WTC11 (cell line): ENCODE measurements at regions not wholly inside any gene's neighbourhood (a gene's known extent, or its start where the extent isn't known, plus 50 kb on each side); places are given as distances from the start of the nearest gene placed in this dataset.

Source experiments
- ATAC-seq: fragments of 200-7000 bp; cut with Tn5 transposase; 2 replicates; pipeline ENCODE4 v1.10.0; 2021; ENCODE audit warnings: mild to moderate bottlenecking, moderate library complexity
- CTCF ChIA-PET: fragments of 300-600 bp; sonication (Branson Sonifier 250); formaldehyde crosslinking; loops from one replicate; lab custom pipeline; 2021; ENCODE audit warnings: antibody characterized with exemption; lab: Charles Lee
- POLR2A ChIA-PET: fragments of 350-600 bp; sonication (Branson Sonifier 250); formaldehyde crosslinking; loops from one replicate; lab custom pipeline; 2021; ENCODE audit warnings: antibody characterized with exemption; lab: Charles Lee
- DNase-seq: peaks from one replicate; pipeline ENCODE4 v3.0.0; 2021; ENCODE audit warnings: low spot score
- H3K27ac Mint-ChIP-seq: 2 replicates; pipeline ENCODE4 v1.8.0; 2021; ENCODE audit warnings: mixed read lengths
- H3K27me3 Mint-ChIP-seq: 2 replicates; pipeline ENCODE4 v1.8.0; 2021; ENCODE audit warnings: low read depth, mild to moderate bottlenecking, moderate library complexity, mixed read lengths
- H3K36me3 Mint-ChIP-seq: 2 replicates; pipeline ENCODE4 v1.8.0; 2021; ENCODE audit warnings: mixed read lengths
- H3K4me1 Mint-ChIP-seq: 2 replicates; pipeline ENCODE4 v1.8.0; 2022; ENCODE audit warnings: mixed read lengths
- H3K4me3 Mint-ChIP-seq: 2 replicates; pipeline ENCODE4 v1.8.0; 2021; ENCODE audit warnings: mild to moderate bottlenecking, moderate library complexity, mixed read lengths
- H3K9me3 Mint-ChIP-seq: 2 replicates; pipeline ENCODE4 v1.8.0; 2021; ENCODE audit warnings: mixed read lengths
- ATF1 ChIP-seq: sonication (generic); formaldehyde crosslinking; IDR thresholded peaks from 2 replicates; pipeline ENCODE4 v1.8.1; 2023; ENCODE audit warnings: mild to moderate bottlenecking, moderate library complexity, missing genetic modification reagents
- CDX4 ChIP-seq: fragments of 250-450 bp; sonication (Bioruptor Pico); IDR thresholded peaks from 2 replicates; pipeline ENCODE4 v1.9.0; 2021; ENCODE audit warnings: moderate library complexity, mild to moderate bottlenecking, inconsistent platforms, borderline replicate concordance
- CTCF ChIP-seq: fragments of 200-600 bp; IDR thresholded peaks from 2 replicates; pipeline ENCODE4 v1.8.0; 2022; ENCODE audit warnings: antibody characterized with exemption
- E2F1 ChIP-seq: sonication (generic); formaldehyde crosslinking; IDR thresholded peaks from 2 replicates; pipeline ENCODE4 v1.8.0; 2022; ENCODE audit warnings: mild to moderate bottlenecking, missing genetic modification reagents
- ETV6 ChIP-seq: sonication (generic); formaldehyde crosslinking; IDR thresholded peaks from 2 replicates; pipeline ENCODE4 v1.8.1; 2022; ENCODE audit warnings: mild to moderate bottlenecking, missing genetic modification reagents
- NR1H2 ChIP-seq: sonication (generic); formaldehyde crosslinking; IDR thresholded peaks from 2 replicates; pipeline ENCODE4 v1.9.0; 2021; ENCODE audit warnings: mild to moderate bottlenecking, moderate library complexity, missing genetic modification reagents
- PRRX2 ChIP-seq: fragments of 250-450 bp; sonication (Bioruptor Pico); IDR thresholded peaks from 2 replicates; pipeline ENCODE4 v1.8.0; 2021; ENCODE audit warnings: mild to moderate bottlenecking
- SP1 ChIP-seq: sonication (generic); formaldehyde crosslinking; conservative IDR thresholded peaks from 2 replicates; pipeline ENCODE4 v1.8.1; 2022; ENCODE audit warnings: missing genetic modification reagents
- STAT6 ChIP-seq: sonication (generic); formaldehyde crosslinking; conservative IDR thresholded peaks from 2 replicates; pipeline ENCODE4 v1.8.1; 2023; ENCODE audit warnings: mild to moderate bottlenecking, low read depth, missing genetic modification reagents, moderate library complexity
- USF1 ChIP-seq: sonication (generic); formaldehyde crosslinking; IDR thresholded peaks from 2 replicates; pipeline ENCODE4 v1.8.0; 2022; ENCODE audit warnings: mild to moderate bottlenecking, missing genetic modification reagents
- ZNF232 ChIP-seq: sonication (generic); formaldehyde crosslinking; IDR thresholded peaks from 2 replicates; pipeline ENCODE4 v1.8.0; 2022; ENCODE audit warnings: mild to moderate bottlenecking, missing genetic modification reagents
- ZNF532 ChIP-seq: fragments of 250-450 bp; sonication (Bioruptor Pico); IDR thresholded peaks from 2 replicates; pipeline ENCODE4 v1.9.0; 2021; ENCODE audit warnings: mild to moderate bottlenecking, borderline replicate concordance

- TF ChIP-seq CDX4 (CRISPR knock-in tag) = no peak
- no peak for TF ChIP-seq USF1 (CRISPR knock-in tag)
- no peak for TF ChIP-seq E2F1 (CRISPR knock-in tag)
- no peak for TF ChIP-seq CTCF
- no peak for TF ChIP-seq PRRX2 (CRISPR knock-in tag)
- TF ChIP-seq ATF1 (CRISPR knock-in tag) = no peak
Measured at GRCh38 chr1:194903524-194903923, 1704.7 kb downstream of the KCNT2 start (continued).

- H3K27me3 Mint-ChIP-seq = no peaks in the 10 kb centered on the region; the same call in 1 of the 2 replicates
- peaks cover 14% of the 10 kb centered on the region for H3K36me3 Mint-ChIP-seq
- DNase-seq = no peak
- POLR2A ChIA-PET = no interaction called here
- CTCF ChIA-PET = no interaction called here
- 0 out of 2 replicates have a peak, but pooled peaks cover 5% of the 10 kb centered on the region for H3K4me1 Mint-ChIP-seq
- TF ChIP-seq NR1H2 (no peak), ZNF532 (no peak), ZNF232 (no peak)
- TF ChIP-seq, all 79 proteins: peak for 0
- no peak for ATAC-seq
- no peak overlapping the region for H3K4me3 Mint-ChIP-seq
- H3K9me3 Mint-ChIP-seq = peaks cover 18% of the 10 kb centered on the region
- no peak overlapping the region for H3K27ac Mint-ChIP-seq
Measured at GRCh38 chr1:194889310-194889709, 1702.9 kb upstream of the B3GALT2 start.

- no peaks in the 10 kb centered on the region for H3K36me3 Mint-ChIP-seq
- DNase-seq = no peak
Measured at GRCh38 chr1:194870860-194871259, 1684.4 kb upstream of the B3GALT2 start.

More at GRCh38 chr1:194870860-194871259, 1684.4 kb upstream of the B3GALT2 start:
- ChIA-PET CTCF (no interaction called here), POLR2A (interaction anchor here (0.6 kb wide), 1 partner anchor 1313 kb away, joined by 3 read pairs; no protein-coding TSS in a partner anchor)
- no peaks in the 10 kb centered on the region for H3K27me3 Mint-ChIP-seq
- no peak overlapping the region for H3K4me3 Mint-ChIP-seq
- no peaks in the 10 kb centered on the region for H3K9me3 Mint-ChIP-seq
- H3K27ac Mint-ChIP-seq = no peak overlapping the region
- no peak for TF ChIP-seq STAT6
- no peak for TF ChIP-seq ETV6
- no peak for TF ChIP-seq SP1 (CRISPR knock-in tag)
- peaks cover 3% of the 10 kb centered on the region; the same call in 1 of the 2 replicates for H3K4me1 Mint-ChIP-seq
- 0 out of 2 replicates have a peak, but pooled peaks have one; percentile 28 for ATAC-seq
